ENCODE measurements at regions not wholly inside any gene's neighbourhood (a gene's known extent, or its start where the extent isn't known, plus 50 kb on each side); places are given as distances from the start of the nearest gene placed in this dataset.

GRCh38 chr9:102550266-102550665 is 444.9 kb upstream of the CYLC2 start:
- Histone ChIP-seq H3K4me1 (ENCODE audit: insufficient read depth, poor library complexity, severe bottlenecking) (no peaks in the 10 kb centered on the region), H3K27me3 (ENCODE audit: insufficient read depth, poor library complexity, severe bottlenecking) (no peaks in the 10 kb centered on the region), H3K4me3 (ENCODE audit: severe bottlenecking) (no peak overlapping the region), H3K27ac (ENCODE audit: poor library complexity, severe bottlenecking) (no peak overlapping the region), H3K9me3 (ENCODE audit: severe bottlenecking) (no peaks in the 10 kb centered on the region), H3K36me3 (ENCODE audit: low read depth) (no peaks in the 10 kb centered on the region)
- TF ChIP-seq CTCF (IDR thresholded peaks at IDR 0.05; ENCODE audit: poor library complexity, severe bottlenecking) = no peak
- DNase-seq (ENCODE audit: low spot score) (no peak), ATAC-seq (ENCODE audit: low read depth) (no peak)

- no peak for ATAC-seq (ENCODE audit: low read depth)
Observed at GRCh38 chr9:102534031-102534430, 461.1 kb upstream of the CYLC2 start.

GRCh38 chr9:102521097-102521755 is 473.9 kb upstream of the CYLC2 start:
- ATAC-seq (ENCODE audit: low read depth) = no peak
- no peak overlapping the region for H3K27ac ChIP-seq (ENCODE audit: poor library complexity, severe bottlenecking)

More at GRCh38 chr9:102534031-102534430, 461.1 kb upstream of the CYLC2 start:
- Histone ChIP-seq H3K27me3 (ENCODE audit: insufficient read depth, poor library complexity, severe bottlenecking) (peaks cover 3% of the 10 kb centered on the region), H3K27ac (ENCODE audit: poor library complexity, severe bottlenecking) (no peak overlapping the region), H3K4me1 (ENCODE audit: insufficient read depth, poor library complexity, severe bottlenecking) (no peaks in the 10 kb centered on the region), H3K4me3 (ENCODE audit: severe bottlenecking) (no peak overlapping the region), H3K9me3 (ENCODE audit: severe bottlenecking) (no peaks in the 10 kb centered on the region), H3K36me3 (ENCODE audit: low read depth) (no peaks in the 10 kb centered on the region)
- no peak for TF ChIP-seq CTCF (IDR thresholded peaks at IDR 0.05; ENCODE audit: poor library complexity, severe bottlenecking)
- no peak for DNase-seq (ENCODE audit: low spot score)

GRCh38 chr9:102519423-102519822 is 475.7 kb upstream of the CYLC2 start:
- Histone ChIP-seq H3K36me3 (ENCODE audit: low read depth) (no peaks in the 10 kb centered on the region), H3K27ac (ENCODE audit: poor library complexity, severe bottlenecking) (no peak overlapping the region), H3K27me3 (ENCODE audit: insufficient read depth, poor library complexity, severe bottlenecking) (no peaks in the 10 kb centered on the region), H3K9me3 (ENCODE audit: severe bottlenecking) (no peaks in the 10 kb centered on the region), H3K4me3 (ENCODE audit: severe bottlenecking) (no peak overlapping the region), H3K4me1 (ENCODE audit: insufficient read depth, poor library complexity, severe bottlenecking) (no peaks in the 10 kb centered on the region)
- ATAC-seq (ENCODE audit: low read depth) (no peak), DNase-seq (ENCODE audit: low spot score) (no peak)
- no peak for TF ChIP-seq CTCF (IDR thresholded peaks at IDR 0.05; ENCODE audit: poor library complexity, severe bottlenecking)

More at GRCh38 chr9:102521097-102521755, 473.9 kb upstream of the CYLC2 start:
- TF ChIP-seq CTCF (IDR thresholded peaks at IDR 0.05; ENCODE audit: poor library complexity, severe bottlenecking) = no peak
- no peak for DNase-seq (ENCODE audit: low spot score)
- no peak overlapping the region for H3K4me3 ChIP-seq (ENCODE audit: severe bottlenecking)
- H3K27me3 ChIP-seq (ENCODE audit: insufficient read depth, poor library complexity, severe bottlenecking) = no peaks in the 10 kb centered on the region
- H3K4me1 ChIP-seq (ENCODE audit: insufficient read depth, poor library complexity, severe bottlenecking) = no peaks in the 10 kb centered on the region
- H3K36me3 ChIP-seq (ENCODE audit: low read depth) = no peaks in the 10 kb centered on the region
- H3K9me3 ChIP-seq (ENCODE audit: severe bottlenecking) = no peaks in the 10 kb centered on the region

GRCh38 chr9:102518324-102518723 is 476.8 kb upstream of the CYLC2 start:
- Histone ChIP-seq H3K36me3 (ENCODE audit: low read depth) (no peaks in the 10 kb centered on the region), H3K9me3 (ENCODE audit: severe bottlenecking) (no peaks in the 10 kb centered on the region)
- no peak for DNase-seq (ENCODE audit: low spot score)

More at GRCh38 chr9:102518324-102518723, 476.8 kb upstream of the CYLC2 start:
- ATAC-seq (ENCODE audit: low read depth) = no peak
- Histone ChIP-seq H3K4me1 (ENCODE audit: insufficient read depth, poor library complexity, severe bottlenecking) (no peaks in the 10 kb centered on the region), H3K27ac (ENCODE audit: poor library complexity, severe bottlenecking) (no peak overlapping the region), H3K27me3 (ENCODE audit: insufficient read depth, poor library complexity, severe bottlenecking) (no peaks in the 10 kb centered on the region), H3K4me3 (ENCODE audit: severe bottlenecking) (no peak overlapping the region)
- TF ChIP-seq CTCF (IDR thresholded peaks at IDR 0.05; ENCODE audit: poor library complexity, severe bottlenecking) = no peak

Data from RWPE2 (cell line).